BJ (cell line): ENCODE measurements at regions not wholly inside any gene's neighbourhood (a gene's known extent, or its start where the extent isn't known, plus 50 kb on each side); places are given as distances from the start of the nearest gene placed in this dataset.
"Not testable (repeated sequence)": the region's sequence is repeated elsewhere in the genome, so short reads cannot be mapped to it uniquely, and the experiment has no call there.

Experiments
- CTCF ChIA-PET: fragments of 350-600 bp; formaldehyde crosslinking; extraction: SDS; loops from one replicate; lab custom pipeline; 2021; ENCODE audit warnings: antibody characterized with exemption, inconsistent platforms; lab: Yijun Ruan, JAX
- POLR2A ChIA-PET: fragments of 300-600 bp; sonication (Branson Sonifier 250); formaldehyde crosslinking; extraction: SDS; loops from one replicate; lab custom pipeline; 2021; ENCODE audit warnings: antibody characterized with exemption; lab: Charles Lee
- DNase-seq: peaks from one replicate; pipeline ENCODE4 v3.0.0-alpha.2; 2011; ENCODE audit warnings: low read depth
- H3K27me3 ChIP-seq: 2 replicates; pipeline ENCODE4 v1.6.0; 2011; ENCODE audit warnings: low read length; ENCODE audit not compliant: control insufficient read depth, insufficient read depth
- H3K36me3 ChIP-seq: 2 replicates; pipeline ENCODE4 v1.5.1; 2011; ENCODE audit warnings: low read length; ENCODE audit not compliant: control insufficient read depth, insufficient read depth
- H3K4me3 ChIP-seq: 2 replicates; pipeline ENCODE4 v1.5.1; 2011; ENCODE audit warnings: low read depth, mild to moderate bottlenecking, control low read depth, low read length
- TF ChIP-seq, protein P1 (sequence below): IDR thresholded peaks from 2 replicates; pipeline ENCODE4 v1.5.1; 2011; ENCODE audit warnings: low read depth, mild to moderate bottlenecking, control low read depth, inconsistent platforms, low read length, moderate library complexity; ENCODE audit not compliant: insufficient read depth

DNA sequence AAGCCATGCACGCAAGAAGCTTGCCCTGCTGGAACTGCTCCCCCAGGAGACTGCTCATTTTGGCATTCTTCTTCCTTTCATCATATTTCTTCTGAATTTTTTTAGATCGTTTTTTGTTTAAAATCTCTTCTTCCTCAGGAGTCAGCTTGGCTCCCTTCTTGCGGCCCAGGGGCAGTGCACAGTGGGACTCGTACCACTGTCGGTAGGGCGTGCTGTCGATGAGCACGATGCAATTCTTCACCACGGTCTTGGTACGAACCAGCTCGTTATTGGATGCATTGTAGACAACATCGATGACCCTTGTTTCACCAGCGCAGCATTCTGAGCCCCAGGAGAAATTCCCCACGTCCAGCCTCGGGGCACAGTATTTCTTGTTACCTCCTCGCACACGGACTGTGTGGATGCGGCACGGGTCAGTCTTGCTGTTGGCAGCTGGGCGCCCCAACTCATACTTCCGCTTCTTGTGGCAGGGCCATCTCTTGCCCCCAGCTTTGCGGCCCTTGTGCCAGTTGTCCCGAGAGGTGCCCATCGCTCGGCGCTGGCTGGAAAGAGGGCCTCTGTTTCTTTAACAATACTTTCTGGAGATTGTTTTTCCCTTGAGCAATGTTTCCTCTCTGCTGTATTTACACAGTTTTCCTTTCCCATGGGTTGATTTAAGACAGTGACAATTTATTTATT lies 452.4 kb downstream of the TMEM121 start:
- H3K36me3 ChIP-seq = no peaks in the 10 kb centered on the region
- ChIA-PET POLR2A (no interaction called here), CTCF (no interaction called here)
- DNase-seq = no peak
- H3K4me3 ChIP-seq = no peak overlapping the region
- H3K27me3 ChIP-seq = no peaks in the 10 kb centered on the region
- TF ChIP-seq, protein P1, sequence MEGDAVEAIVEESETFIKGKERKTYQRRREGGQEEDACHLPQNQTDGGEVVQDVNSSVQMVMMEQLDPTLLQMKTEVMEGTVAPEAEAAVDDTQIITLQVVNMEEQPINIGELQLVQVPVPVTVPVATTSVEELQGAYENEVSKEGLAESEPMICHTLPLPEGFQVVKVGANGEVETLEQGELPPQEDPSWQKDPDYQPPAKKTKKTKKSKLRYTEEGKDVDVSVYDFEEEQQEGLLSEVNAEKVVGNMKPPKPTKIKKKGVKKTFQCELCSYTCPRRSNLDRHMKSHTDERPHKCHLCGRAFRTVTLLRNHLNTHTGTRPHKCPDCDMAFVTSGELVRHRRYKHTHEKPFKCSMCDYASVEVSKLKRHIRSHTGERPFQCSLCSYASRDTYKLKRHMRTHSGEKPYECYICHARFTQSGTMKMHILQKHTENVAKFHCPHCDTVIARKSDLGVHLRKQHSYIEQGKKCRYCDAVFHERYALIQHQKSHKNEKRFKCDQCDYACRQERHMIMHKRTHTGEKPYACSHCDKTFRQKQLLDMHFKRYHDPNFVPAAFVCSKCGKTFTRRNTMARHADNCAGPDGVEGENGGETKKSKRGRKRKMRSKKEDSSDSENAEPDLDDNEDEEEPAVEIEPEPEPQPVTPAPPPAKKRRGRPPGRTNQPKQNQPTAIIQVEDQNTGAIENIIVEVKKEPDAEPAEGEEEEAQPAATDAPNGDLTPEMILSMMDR = no peak

DNA sequence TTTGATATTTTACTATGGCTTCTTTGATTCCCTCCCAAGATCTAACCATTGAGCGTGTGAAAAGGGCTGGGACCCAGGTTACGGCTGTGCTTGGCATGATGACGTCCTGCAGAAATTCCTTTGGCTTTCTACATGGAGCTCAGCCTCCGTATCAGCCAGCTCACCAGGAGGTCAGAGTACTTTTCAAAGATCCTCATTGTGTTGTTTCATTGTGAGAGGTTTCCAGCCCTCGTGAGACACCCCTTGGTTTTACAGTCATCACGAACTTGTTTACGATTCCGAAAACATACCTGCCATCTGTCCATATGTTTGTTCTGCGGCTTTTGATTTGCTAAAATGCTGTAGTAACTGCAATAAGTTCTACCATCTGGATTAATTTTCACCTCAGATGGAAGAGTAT lies 453.1 kb downstream of the TMEM121 start:
- TF ChIP-seq, protein P1 = no peak
- ChIA-PET POLR2A (no interaction called here), CTCF (no interaction called here)

DNA sequence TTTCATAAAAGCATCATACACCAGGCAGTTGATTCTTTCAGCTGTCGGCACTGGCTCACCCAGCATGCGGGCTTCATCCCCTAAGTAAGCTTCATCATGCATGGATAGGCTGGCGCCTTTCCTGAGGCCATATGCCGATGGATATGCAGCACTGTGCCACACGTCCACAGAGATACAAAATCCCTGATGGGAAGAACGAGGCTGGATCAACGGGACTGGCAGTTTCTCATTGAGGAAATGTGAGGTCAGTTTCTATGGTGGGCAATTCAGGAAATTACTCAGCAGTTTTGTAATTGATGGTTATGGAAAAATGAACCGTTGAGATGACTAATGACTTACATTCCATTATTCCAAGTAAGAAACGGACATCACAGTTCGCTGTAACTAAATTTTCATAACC lies 453.8 kb downstream of the TMEM121 start:
- ChIA-PET POLR2A (no interaction called here), CTCF (no interaction called here)
- H3K27me3 ChIP-seq = no peaks in the 10 kb centered on the region
- TF ChIP-seq, protein P1 = no peak
- no peaks in the 10 kb centered on the region for H3K36me3 ChIP-seq
- DNase-seq = no peak
- H3K4me3 ChIP-seq = no peak overlapping the region

More for the DNA sequence above, 453.1 kb downstream of the TMEM121 start:
- H3K27me3 ChIP-seq = no peaks in the 10 kb centered on the region
- no peaks in the 10 kb centered on the region for H3K36me3 ChIP-seq
- H3K4me3 ChIP-seq = no peak overlapping the region
- DNase-seq = no peak

DNA sequence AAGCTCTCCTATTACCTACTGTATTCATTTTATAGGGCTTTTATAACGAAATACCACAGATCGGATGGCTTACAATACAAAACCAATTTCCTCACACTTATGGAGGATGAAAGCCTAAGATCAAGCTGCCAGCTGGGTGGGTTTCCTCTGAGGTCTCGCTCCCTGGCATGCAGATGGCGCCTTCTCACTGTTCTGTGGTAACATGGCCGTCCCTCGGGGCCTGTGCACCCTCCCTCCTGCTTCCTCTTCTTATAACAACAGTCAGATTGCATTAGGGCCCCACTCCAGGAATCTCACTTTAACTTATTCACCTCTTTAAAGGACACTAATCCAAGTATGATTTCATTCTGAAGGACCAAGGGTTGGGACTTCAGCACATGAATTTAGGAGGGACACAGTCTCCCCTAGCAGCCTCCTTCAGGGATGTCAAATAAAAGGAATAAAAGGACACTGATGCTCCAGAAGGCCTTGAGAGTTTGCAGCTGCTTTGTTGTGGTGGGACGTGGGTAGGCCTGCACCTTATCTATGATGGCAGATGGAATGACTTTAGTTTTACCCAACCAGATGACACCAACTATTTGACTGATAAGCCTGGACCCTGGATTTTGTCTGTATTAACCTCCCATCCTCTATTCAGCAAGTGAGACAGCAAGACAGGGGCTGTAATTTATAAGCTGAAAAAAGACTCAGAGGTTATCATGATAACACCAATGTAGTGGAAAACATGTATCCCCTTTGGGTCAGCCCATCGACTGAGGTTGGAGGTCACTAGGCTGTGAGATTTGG lies 455.3 kb downstream of the TMEM121 start:
- H3K27me3 ChIP-seq, H3K36me3 ChIP-seq, H3K4me3 ChIP-seq, POLR2A ChIA-PET, DNase-seq: not testable (repeated sequence)
- CTCF ChIA-PET = interaction anchor here (0.5 kb wide), 1 partner anchor 24 kb away, joined by 3 read pairs; no protein-coding TSS in a partner anchor

DNA sequence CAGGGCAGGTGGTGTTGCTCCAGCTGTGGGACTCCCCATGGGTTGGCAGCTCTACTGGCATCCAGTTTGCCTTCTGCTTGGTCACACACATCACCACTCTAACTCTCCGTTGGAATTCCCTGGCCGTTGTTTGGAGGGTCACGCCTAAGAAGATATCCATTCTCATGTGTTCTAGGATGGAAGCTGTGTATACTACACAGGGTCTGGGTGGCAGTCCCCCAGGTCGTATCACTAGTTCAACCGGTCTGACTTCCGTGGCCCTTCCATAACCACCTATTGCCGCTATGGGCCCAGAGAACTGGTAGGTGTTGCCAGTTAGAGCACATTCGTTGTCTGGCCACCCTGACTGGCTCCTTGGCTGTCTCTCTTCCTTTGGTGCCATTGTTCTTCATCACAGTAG lies 456.3 kb downstream of the TMEM121 start:
- ChIA-PET POLR2A (no interaction called here), CTCF (interaction anchor here (0.5 kb wide), 1 partner anchor 25 kb away, joined by 3 read pairs; no protein-coding TSS in a partner anchor)
- H3K4me3 ChIP-seq = no peak overlapping the region
- TF ChIP-seq, protein P1 = no peak
- no peak for DNase-seq
- H3K27me3 ChIP-seq = no peaks in the 10 kb centered on the region
- H3K36me3 ChIP-seq = no peaks in the 10 kb centered on the region
